Fibroblast of lung (primary cell): ENCODE measurements at regions not wholly inside any gene's neighbourhood (a gene's known extent, or its start where the extent isn't known, plus 50 kb on each side); places are given as distances from the start of the nearest gene placed in this dataset.

Experiments
- DNase-seq, 2 donors: peaks; one replicate each; pipeline versions ENCODE4 v3.0.0 to v3.0.0-alpha.2; 2010; ENCODE audit warnings: low read depth in 2 of 2
- H2AFZ ChIP-seq: 2 replicates; pipeline ENCODE4 v1.5.1; 2012; ENCODE audit warnings: low read length, control low read depth, inconsistent platforms
- H3K27ac ChIP-seq: 2 replicates; pipeline ENCODE4 v1.5.1; 2011; ENCODE audit warnings: low read length, control low read depth; ENCODE audit not compliant: insufficient read depth
- H3K27me3 ChIP-seq: 2 replicates; pipeline ENCODE4 v1.5.1; 2011; ENCODE audit warnings: mild to moderate bottlenecking, low read length; ENCODE audit not compliant: control insufficient read depth, insufficient read depth
- H3K36me3 ChIP-seq: 2 replicates; pipeline ENCODE4 v1.5.1; 2011; ENCODE audit warnings: low read length; ENCODE audit not compliant: control insufficient read depth, insufficient read depth
- H3K4me1 ChIP-seq: 2 replicates; pipeline ENCODE4 v1.5.1; 2011; ENCODE audit warnings: low read length; ENCODE audit not compliant: control insufficient read depth, insufficient read depth; ENCODE audit errors: extremely low read depth
- H3K4me2 ChIP-seq: 2 replicates; pipeline ENCODE4 v1.5.1; 2011; ENCODE audit warnings: low read length, control low read depth; ENCODE audit not compliant: insufficient read depth; ENCODE audit errors: extremely low read depth
- H3K4me3 ChIP-seq, 4 experiments: fragments of 200-600 bp in 1 of 4; sonication (generic) in 1 of 4; replicated peaks in 1 of 4; 2 replicates each; pipeline ENCODE4 v1.5.1; 2011 to 2016; ENCODE audit warnings: low read length in 4 of 4, low read depth in 3 of 4, mild to moderate bottlenecking in 3 of 4, control low read depth in 2 of 4, inconsistent platforms in 1 of 4, mixed read lengths in 1 of 4; ENCODE audit not compliant: insufficient read depth in 1 of 4; ENCODE audit errors: control extremely low read depth in 1 of 4
- H3K79me2 ChIP-seq: 2 replicates; pipeline ENCODE4 v1.5.1; 2012; ENCODE audit warnings: mild to moderate bottlenecking, low read length, inconsistent platforms; ENCODE audit not compliant: control insufficient read depth, insufficient read depth
- H3K9ac ChIP-seq: 2 replicates; pipeline ENCODE4 v1.5.1; 2011; ENCODE audit warnings: mild to moderate bottlenecking, low read length, control low read depth; ENCODE audit not compliant: insufficient read depth
- H3K9me3 ChIP-seq: 2 replicates; pipeline ENCODE4 v1.5.1; 2012; ENCODE audit warnings: low read depth, low read length; ENCODE audit not compliant: control insufficient read depth, insufficient read depth
- H4K20me1 ChIP-seq: 2 replicates; pipeline ENCODE4 v1.5.1; 2011; ENCODE audit warnings: low read length; ENCODE audit not compliant: control insufficient read depth, insufficient read depth; ENCODE audit errors: extremely low read depth
- EZH2 ChIP-seq: IDR thresholded peaks from 2 replicates; pipeline ENCODE4 v1.5.1; 2012; ENCODE audit warnings: low read length, control low read depth, mild to moderate bottlenecking; ENCODE audit errors: missing control alignments
- TF ChIP-seq, protein P1 (sequence below), 2 donors: IDR thresholded peaks in 1 of 2; conservative IDR thresholded peaks in 1 of 2; 1 replicate in 1 of 2; 2 replicates in 1 of 2; pipeline ENCODE4 v1.5.1; 2011 to 2012; ENCODE audit warnings: low read length in 2 of 2, control low read depth in 1 of 2, inconsistent platforms in 1 of 2, low read depth in 1 of 2, mild to moderate bottlenecking in 1 of 2

DNA sequence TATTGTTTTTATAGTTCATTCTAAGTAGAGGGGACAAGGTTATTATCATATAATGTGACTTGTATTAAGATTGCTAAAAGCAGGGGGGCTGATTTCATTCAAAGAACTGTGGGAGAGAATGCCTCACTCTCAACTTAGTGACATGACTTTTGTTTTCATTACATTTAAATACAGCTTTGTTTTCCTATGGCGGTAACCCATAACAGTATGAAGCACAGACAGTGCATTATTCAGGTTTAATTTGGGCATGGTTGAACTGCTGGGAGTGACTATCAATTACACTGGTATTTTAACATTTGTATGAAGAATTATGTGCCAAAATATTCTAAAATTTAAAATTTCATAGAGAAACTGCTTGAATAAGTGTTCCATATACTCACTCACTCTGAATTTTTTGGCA is 637.3 kb downstream of the USP25 start:
- Histone ChIP-seq H3K27me3 (no peaks in the 10 kb centered on the region), H3K9ac (no peak overlapping the region), H2AFZ (no peak overlapping the region), H4K20me1 (no peaks in the 10 kb centered on the region), H3K79me2 (no peaks in the 10 kb centered on the region), H3K4me3 (no peak overlapping the region), H3K4me1 (no peaks in the 10 kb centered on the region), H3K9me3 (no peaks in the 10 kb centered on the region), H3K27ac (no peak overlapping the region), H3K36me3 (no peaks in the 10 kb centered on the region), H3K4me2 (no peak overlapping the region)
- TF ChIP-seq, protein P1, sequence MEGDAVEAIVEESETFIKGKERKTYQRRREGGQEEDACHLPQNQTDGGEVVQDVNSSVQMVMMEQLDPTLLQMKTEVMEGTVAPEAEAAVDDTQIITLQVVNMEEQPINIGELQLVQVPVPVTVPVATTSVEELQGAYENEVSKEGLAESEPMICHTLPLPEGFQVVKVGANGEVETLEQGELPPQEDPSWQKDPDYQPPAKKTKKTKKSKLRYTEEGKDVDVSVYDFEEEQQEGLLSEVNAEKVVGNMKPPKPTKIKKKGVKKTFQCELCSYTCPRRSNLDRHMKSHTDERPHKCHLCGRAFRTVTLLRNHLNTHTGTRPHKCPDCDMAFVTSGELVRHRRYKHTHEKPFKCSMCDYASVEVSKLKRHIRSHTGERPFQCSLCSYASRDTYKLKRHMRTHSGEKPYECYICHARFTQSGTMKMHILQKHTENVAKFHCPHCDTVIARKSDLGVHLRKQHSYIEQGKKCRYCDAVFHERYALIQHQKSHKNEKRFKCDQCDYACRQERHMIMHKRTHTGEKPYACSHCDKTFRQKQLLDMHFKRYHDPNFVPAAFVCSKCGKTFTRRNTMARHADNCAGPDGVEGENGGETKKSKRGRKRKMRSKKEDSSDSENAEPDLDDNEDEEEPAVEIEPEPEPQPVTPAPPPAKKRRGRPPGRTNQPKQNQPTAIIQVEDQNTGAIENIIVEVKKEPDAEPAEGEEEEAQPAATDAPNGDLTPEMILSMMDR (conservative IDR thresholded peaks at IDR 0.05 in 1 of 2, IDR thresholded peaks at IDR 0.05 in 1 of 2; ENCODE audit: low read depth in 1 of 2, low read length in 2 of 2): no peak
- TF ChIP-seq EZH2: no peak
- no peak for DNase-seq

DNA sequence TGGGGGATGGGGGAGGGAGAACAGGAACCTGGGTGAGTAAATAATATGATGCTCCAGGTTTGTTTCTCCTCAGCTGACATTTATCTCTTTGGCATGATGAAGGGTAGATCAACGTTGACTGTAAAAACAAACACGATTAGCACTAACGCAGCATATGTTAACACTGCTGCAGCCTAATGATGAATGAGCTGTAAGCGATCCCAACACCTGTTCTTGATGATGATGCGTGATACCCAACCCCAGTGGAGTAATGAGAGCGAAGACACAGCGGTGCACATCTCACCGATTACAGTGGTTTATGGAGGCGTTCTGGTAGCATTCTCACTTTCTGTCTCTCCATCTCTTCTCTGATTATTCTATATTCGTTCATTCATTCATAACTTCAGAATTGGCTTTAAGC is 640.4 kb downstream of the USP25 start:
- H3K79me2 ChIP-seq: no peaks in the 10 kb centered on the region
- no peak overlapping the region for H3K4me2 ChIP-seq
- no peak overlapping the region for H2AFZ ChIP-seq
- DNase-seq: no peak
- H3K27me3 ChIP-seq: no peaks in the 10 kb centered on the region
- no peaks in the 10 kb centered on the region for H4K20me1 ChIP-seq
- no peak for TF ChIP-seq EZH2
- TF ChIP-seq, protein P1 (conservative IDR thresholded peaks at IDR 0.05 in 1 of 2, IDR thresholded peaks at IDR 0.05 in 1 of 2; ENCODE audit: low read depth in 1 of 2, low read length in 2 of 2): no peak
- no peak overlapping the region for H3K4me3 ChIP-seq
- H3K36me3 ChIP-seq: no peaks in the 10 kb centered on the region
- H3K27ac ChIP-seq: no peak overlapping the region
- no peaks in the 10 kb centered on the region for H3K4me1 ChIP-seq
- no peaks in the 10 kb centered on the region for H3K9me3 ChIP-seq
- H3K9ac ChIP-seq: no peak overlapping the region

DNA sequence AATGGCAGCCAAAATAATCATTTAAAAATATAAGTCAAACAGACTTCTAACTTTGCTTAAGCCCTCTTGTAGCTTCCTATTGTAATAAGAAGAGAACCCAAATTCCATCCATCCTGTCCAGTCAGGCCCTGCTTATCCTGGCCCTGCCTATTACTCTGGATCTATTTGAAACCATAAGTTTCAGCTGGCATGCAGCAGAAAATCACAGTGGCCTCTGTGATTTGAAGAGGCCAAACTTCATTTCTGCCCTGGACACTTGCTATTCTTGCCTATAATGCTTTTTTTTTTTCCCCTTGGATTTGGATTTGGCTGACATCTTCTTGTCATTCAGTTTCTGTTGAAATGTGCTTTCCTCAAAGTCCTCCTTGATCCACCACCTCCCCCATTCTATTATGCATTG is 642.8 kb downstream of the USP25 start:
- no peak overlapping the region for H3K9ac ChIP-seq
- H2AFZ ChIP-seq: no peak overlapping the region
- H3K36me3 ChIP-seq: no peaks in the 10 kb centered on the region
- no peaks in the 10 kb centered on the region for H3K79me2 ChIP-seq
- DNase-seq: no peak
- H3K4me3 ChIP-seq: no peak overlapping the region
- no peaks in the 10 kb centered on the region for H4K20me1 ChIP-seq
- H3K9me3 ChIP-seq: no peaks in the 10 kb centered on the region
- H3K27me3 ChIP-seq: no peaks in the 10 kb centered on the region
- H3K27ac ChIP-seq: no peak overlapping the region
- no peaks in the 10 kb centered on the region for H3K4me1 ChIP-seq
- no peak overlapping the region for H3K4me2 ChIP-seq
- TF ChIP-seq EZH2: no peak
- TF ChIP-seq, protein P1 (conservative IDR thresholded peaks at IDR 0.05 in 1 of 2, IDR thresholded peaks at IDR 0.05 in 1 of 2; ENCODE audit: low read depth in 1 of 2, low read length in 2 of 2): no peak
